ENCODE measurements at regions not wholly inside any gene's neighbourhood (a gene's known extent, or its start where the extent isn't known, plus 50 kb on each side); places are given as distances from the start of the nearest gene placed in this dataset.

GRCh38 chr1:218526198-218526580, 181.1 kb downstream of the TGFB2 start:
- DNase-seq, result no peak

- DNase-seq, result no peak
Observed at GRCh38 chr1:218527737-218528136, 182.6 kb downstream of the TGFB2 start.

- no peak for DNase-seq
Observed at GRCh38 chr1:218529646-218530300, 184.6 kb downstream of the TGFB2 start.

GRCh38 chr1:218531936-218532335, 186.8 kb downstream of the TGFB2 start:
- no peak for DNase-seq

- DNase-seq, result no peak
Observed at GRCh38 chr1:218536296-218536986, 191.3 kb downstream of the TGFB2 start.

- DNase-seq, result no peak
Observed at GRCh38 chr1:218537122-218537913, 192.2 kb downstream of the TGFB2 start.

- DNase-seq, result no peak
Observed at GRCh38 chr1:218538341-218538740, 193.2 kb downstream of the TGFB2 start.

GRCh38 chr1:218546314-218546713, 201.2 kb downstream of the TGFB2 start:
- no peak for DNase-seq

GRCh38 chr1:218547957-218548730, 203.0 kb downstream of the TGFB2 start:
- no peak for DNase-seq

GRCh38 chr1:218548764-218549163, 203.6 kb downstream of the TGFB2 start:
- DNase-seq, result no peak

GRCh38 chr1:218553197-218553596, 208.1 kb downstream of the TGFB2 start:
- DNase-seq, result no peak

- no peak for DNase-seq
Observed at GRCh38 chr1:218556016-218556415, 210.9 kb downstream of the TGFB2 start.

GRCh38 chr1:218557731-218558130, 212.6 kb downstream of the TGFB2 start:
- no peak for DNase-seq

- no peak for DNase-seq
Observed at GRCh38 chr1:218558271-218558810, 213.2 kb downstream of the TGFB2 start.

- no peak for DNase-seq
Observed at GRCh38 chr1:218565377-218565776, 220.2 kb downstream of the TGFB2 start.

GRCh38 chr1:218568962-218569550, 223.9 kb downstream of the TGFB2 start:
- DNase-seq, result no peak

- no peak for DNase-seq
Observed at GRCh38 chr1:218570456-218570855, 225.3 kb downstream of the TGFB2 start.

- DNase-seq, result no peak
Observed at GRCh38 chr1:218571491-218571890, 226.4 kb downstream of the TGFB2 start.

- no peak for DNase-seq
Observed at GRCh38 chr1:218572050-218572449, 226.9 kb downstream of the TGFB2 start.

GRCh38 chr1:218573925-218574324, 228.8 kb downstream of the TGFB2 start:
- DNase-seq, result no peak

GRCh38 chr1:218575079-218575478, 229.9 kb downstream of the TGFB2 start:
- DNase-seq, result no peak

GRCh38 chr1:218575856-218576255, 230.7 kb downstream of the TGFB2 start:
- DNase-seq, result no peak

Data from stimulated activated CD8-positive, alpha-beta memory T cell treated with anti-CD3 and anti-CD28 coated beads, Interleukin-4, amount 100 ng/mL, for 48 hours (primary cell).